GM23338 (cell line): ENCODE measurements at regions not wholly inside any gene's neighbourhood (a gene's known extent, or its start where the extent isn't known, plus 50 kb on each side); places are given as distances from the start of the nearest gene placed in this dataset.

ENCODE experiments used
- ATAC-seq: fragments of 200-7000 bp; cut with Tn5 transposase; 3 replicates; pipeline ENCODE4 v1.9.1; 2020
- DNase-seq: peaks from one replicate; pipeline ENCODE4 v3.0.0-alpha.2; 2015; ENCODE audit warnings: low spot score
- H2AFZ ChIP-seq: fragments of 200-600 bp; sonication (generic); 2 replicates; pipeline ENCODE4 v1.8.0; 2016; ENCODE audit warnings: antibody characterized with exemption, mild to moderate bottlenecking, moderate library complexity
- H3F3A ChIP-seq: fragments of 200-600 bp; sonication (generic); replicated peaks from 2 replicates; pipeline ENCODE4 v1.8.0; 2017; ENCODE audit warnings: antibody characterized with exemption, mixed run types, low read depth
- H3K27ac ChIP-seq: fragments of 200-600 bp; sonication (generic); 2 replicates; pipeline ENCODE4 v1.6.1; 2016; ENCODE audit warnings: low read depth
- H3K27me3 ChIP-seq: fragments of 200-600 bp; sonication (generic); 2 replicates; pipeline ENCODE4 v1.8.0; 2016; ENCODE audit warnings: mild to moderate bottlenecking, mixed run types, moderate library complexity; ENCODE audit not compliant: insufficient read depth
- H3K36me3 ChIP-seq: fragments of 200-600 bp; sonication (generic); 2 replicates; pipeline ENCODE4 v1.8.0; 2016; ENCODE audit warnings: mild to moderate bottlenecking; ENCODE audit not compliant: insufficient read depth
- H3K4me1 ChIP-seq: fragments of 200-600 bp; sonication (generic); 2 replicates; pipeline ENCODE4 v1.8.0; 2016; ENCODE audit warnings: mild to moderate bottlenecking, moderate library complexity; ENCODE audit not compliant: insufficient read depth
- H3K4me2 ChIP-seq: fragments of 200-600 bp; sonication (generic); 2 replicates; pipeline ENCODE4 v1.7.1; 2017; ENCODE audit warnings: mixed run types
- H3K4me3 ChIP-seq: fragments of 200-600 bp; sonication (generic); 2 replicates; pipeline ENCODE4 v1.6.1; 2016; ENCODE audit warnings: mixed run types
- H3K79me2 ChIP-seq: fragments of 200-600 bp; sonication (generic); replicated peaks from 2 replicates; pipeline ENCODE4 v1.8.0; 2017; ENCODE audit warnings: mild to moderate bottlenecking; ENCODE audit not compliant: insufficient read depth
- H3K9me2 ChIP-seq: fragments of 200-600 bp; sonication (generic); 2 replicates; pipeline ENCODE4 v1.8.0; 2017; ENCODE audit not compliant: insufficient read depth
- H4K20me1 ChIP-seq: fragments of 200-600 bp; sonication (generic); replicated peaks from 2 replicates; pipeline ENCODE4 v1.8.0; 2017; ENCODE audit warnings: mild to moderate bottlenecking; ENCODE audit not compliant: insufficient read depth
- H3K27ac Mint-ChIP-seq: 2 replicates; pipeline ENCODE4 v1.8.0; 2020; ENCODE audit warnings: inconsistent platforms, mild to moderate bottlenecking, moderate library complexity, mixed read lengths
- H3K27me3 Mint-ChIP-seq: 3 replicates; pipeline ENCODE4 v1.8.0; 2022; ENCODE audit warnings: low read depth, mild to moderate bottlenecking, moderate library complexity, mixed read lengths, inconsistent platforms; ENCODE audit not compliant: insufficient read depth, poor library complexity
- H3K36me3 Mint-ChIP-seq: 3 replicates; pipeline ENCODE4 v1.8.0; 2021; ENCODE audit warnings: low read depth, mild to moderate bottlenecking, inconsistent platforms, moderate library complexity, mixed read lengths
- H3K4me1 Mint-ChIP-seq: 3 replicates; pipeline ENCODE4 v1.8.0; 2020; ENCODE audit warnings: mild to moderate bottlenecking, inconsistent platforms, mixed read lengths
- H3K4me3 Mint-ChIP-seq: 3 replicates; pipeline ENCODE4 v1.8.0; 2021; ENCODE audit warnings: moderate library complexity, mild to moderate bottlenecking, inconsistent platforms, mixed read lengths
- H3K9me3 Mint-ChIP-seq: 3 replicates; pipeline ENCODE4 v1.8.0; 2020; ENCODE audit warnings: moderate library complexity, mild to moderate bottlenecking, inconsistent platforms, mixed read lengths
- CREB1 ChIP-seq: fragments of 250-450 bp; sonication (Bioruptor Pico); IDR thresholded peaks from 2 replicates; pipeline ENCODE4 v1.5.0; 2020; ENCODE audit warnings: low read depth, mild to moderate bottlenecking, moderate library complexity
- EZH2 ChIP-seq: fragments of 200-600 bp; sonication (generic); IDR thresholded peaks from one replicate; pipeline ENCODE4 v1.8.0; 2017; ENCODE audit warnings: antibody characterized with exemption, mild to moderate bottlenecking, low read depth; ENCODE audit not compliant: unreplicated experiment
- EZH2phosphoT487 ChIP-seq: fragments of 200-600 bp; sonication (generic); IDR thresholded peaks from one replicate; pipeline ENCODE4 v1.8.1; 2018; ENCODE audit warnings: antibody characterized with exemption; ENCODE audit not compliant: unreplicated experiment
- JUNB ChIP-seq: IDR thresholded peaks from one replicate; pipeline ENCODE4 v1.6.1; 2016; ENCODE audit warnings: antibody characterized with exemption; ENCODE audit not compliant: unreplicated experiment
- NANOG ChIP-seq: IDR thresholded peaks from 2 replicates; pipeline ENCODE4 v1.6.1; 2016; ENCODE audit warnings: antibody characterized with exemption, borderline replicate concordance
- POLR2AphosphoS5 ChIP-seq: IDR thresholded peaks from 2 replicates; pipeline ENCODE4 v1.6.1; 2016; ENCODE audit warnings: antibody characterized with exemption, low read depth
- STAT1 ChIP-seq: IDR thresholded peaks from one replicate; pipeline ENCODE4 v1.6.1; 2016; ENCODE audit warnings: antibody characterized with exemption; ENCODE audit not compliant: unreplicated experiment
- ZNF114 ChIP-seq: fragments of 250-450 bp; sonication (Bioruptor Pico); IDR thresholded peaks from 2 replicates; pipeline ENCODE4 v1.5.0; 2020; ENCODE audit warnings: mild to moderate bottlenecking, moderate library complexity
- ZNF331 ChIP-seq: fragments of 250-450 bp; sonication (Bioruptor Pico); IDR thresholded peaks from 2 replicates; pipeline ENCODE4 v1.5.0; 2020; ENCODE audit warnings: low read depth, mild to moderate bottlenecking, moderate library complexity
- TF ChIP-seq, protein P1 (sequence below), 2 experiments: fragments of 200-600 bp in 1 of 2; sonication (generic) in 1 of 2; conservative IDR thresholded peaks; 2 replicates each; pipeline versions ENCODE4 v1.5.1 to v1.6.1; 2016 to 2017; ENCODE audit warnings: antibody characterized with exemption in 2 of 2, low read depth in 2 of 2, mild to moderate bottlenecking in 2 of 2, moderate library complexity in 1 of 2
- TF ChIP-seq, protein P2 (sequence below): fragments of 250-450 bp; sonication (Bioruptor Pico); IDR thresholded peaks from 2 replicates; pipeline ENCODE4 v1.5.0; 2020; ENCODE audit warnings: mild to moderate bottlenecking, moderate library complexity
- TF ChIP-seq, protein P3 (sequence below): IDR thresholded peaks from one replicate; pipeline ENCODE4 v1.6.1; 2018; ENCODE audit warnings: antibody characterized with exemption; ENCODE audit not compliant: unreplicated experiment
- TF ChIP-seq, protein P4 (sequence below): IDR thresholded peaks from 2 replicates; pipeline ENCODE4 v1.6.1; 2016; ENCODE audit warnings: antibody characterized with exemption

DNA sequence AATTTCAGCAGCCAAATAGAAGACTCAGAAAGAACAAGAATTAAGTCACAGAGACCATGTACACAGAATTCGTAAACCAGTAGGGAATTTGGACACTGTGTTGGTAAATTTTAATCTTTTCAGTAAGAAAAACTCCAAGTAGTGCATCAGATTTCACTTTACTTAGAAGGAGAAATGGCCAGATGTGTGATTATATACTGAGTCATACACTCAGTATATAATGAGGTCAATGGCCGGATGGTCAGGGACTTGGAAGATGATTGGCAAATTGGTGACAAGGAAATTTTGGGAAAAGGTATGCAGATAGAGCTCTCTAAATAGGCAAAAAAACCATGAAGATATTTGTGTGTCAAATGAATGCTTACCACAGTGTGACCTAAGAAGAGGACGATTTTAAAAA, 399.8 kb upstream of the LRRC7 start:
- H3F3A ChIP-seq = no peaks in the 10 kb centered on the region
- no peak overlapping the region for H3K4me3 ChIP-seq
- H4K20me1 ChIP-seq = no peaks in the 10 kb centered on the region
- H3K4me1 ChIP-seq = no peaks in the 10 kb centered on the region
- no peak overlapping the region for H2AFZ ChIP-seq
- H3K27me3 ChIP-seq = no peaks in the 10 kb centered on the region
- Mint-ChIP-seq H3K27me3 (no peaks in the 10 kb centered on the region), H3K9me3 (peaks cover 30% of the 10 kb centered on the region), H3K27ac (no peak overlapping the region), H3K4me3 (no peak overlapping the region), H3K36me3 (peaks cover 18% of the 10 kb centered on the region; the same call in 2 of the 3 replicates), H3K4me1 (no peaks in the 10 kb centered on the region)
- ATAC-seq (no peak), DNase-seq (no peak)
- H3K36me3 ChIP-seq = no peaks in the 10 kb centered on the region
- TF ChIP-seq JUNB (no peak), ZNF331 (no peak), STAT1 (no peak), NANOG (no peak), EZH2 (no peak), ZNF114 (no peak), POLR2AphosphoS5 (no peak), EZH2phosphoT487 (no peak), CREB1 (CRISPR knock-in tag) (no peak)
- TF ChIP-seq, protein P1, sequence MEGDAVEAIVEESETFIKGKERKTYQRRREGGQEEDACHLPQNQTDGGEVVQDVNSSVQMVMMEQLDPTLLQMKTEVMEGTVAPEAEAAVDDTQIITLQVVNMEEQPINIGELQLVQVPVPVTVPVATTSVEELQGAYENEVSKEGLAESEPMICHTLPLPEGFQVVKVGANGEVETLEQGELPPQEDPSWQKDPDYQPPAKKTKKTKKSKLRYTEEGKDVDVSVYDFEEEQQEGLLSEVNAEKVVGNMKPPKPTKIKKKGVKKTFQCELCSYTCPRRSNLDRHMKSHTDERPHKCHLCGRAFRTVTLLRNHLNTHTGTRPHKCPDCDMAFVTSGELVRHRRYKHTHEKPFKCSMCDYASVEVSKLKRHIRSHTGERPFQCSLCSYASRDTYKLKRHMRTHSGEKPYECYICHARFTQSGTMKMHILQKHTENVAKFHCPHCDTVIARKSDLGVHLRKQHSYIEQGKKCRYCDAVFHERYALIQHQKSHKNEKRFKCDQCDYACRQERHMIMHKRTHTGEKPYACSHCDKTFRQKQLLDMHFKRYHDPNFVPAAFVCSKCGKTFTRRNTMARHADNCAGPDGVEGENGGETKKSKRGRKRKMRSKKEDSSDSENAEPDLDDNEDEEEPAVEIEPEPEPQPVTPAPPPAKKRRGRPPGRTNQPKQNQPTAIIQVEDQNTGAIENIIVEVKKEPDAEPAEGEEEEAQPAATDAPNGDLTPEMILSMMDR (conservative IDR thresholded peaks at IDR 0.05; ENCODE audit: low read depth in 2 of 2) = no peak
- TF ChIP-seq, protein P2, sequence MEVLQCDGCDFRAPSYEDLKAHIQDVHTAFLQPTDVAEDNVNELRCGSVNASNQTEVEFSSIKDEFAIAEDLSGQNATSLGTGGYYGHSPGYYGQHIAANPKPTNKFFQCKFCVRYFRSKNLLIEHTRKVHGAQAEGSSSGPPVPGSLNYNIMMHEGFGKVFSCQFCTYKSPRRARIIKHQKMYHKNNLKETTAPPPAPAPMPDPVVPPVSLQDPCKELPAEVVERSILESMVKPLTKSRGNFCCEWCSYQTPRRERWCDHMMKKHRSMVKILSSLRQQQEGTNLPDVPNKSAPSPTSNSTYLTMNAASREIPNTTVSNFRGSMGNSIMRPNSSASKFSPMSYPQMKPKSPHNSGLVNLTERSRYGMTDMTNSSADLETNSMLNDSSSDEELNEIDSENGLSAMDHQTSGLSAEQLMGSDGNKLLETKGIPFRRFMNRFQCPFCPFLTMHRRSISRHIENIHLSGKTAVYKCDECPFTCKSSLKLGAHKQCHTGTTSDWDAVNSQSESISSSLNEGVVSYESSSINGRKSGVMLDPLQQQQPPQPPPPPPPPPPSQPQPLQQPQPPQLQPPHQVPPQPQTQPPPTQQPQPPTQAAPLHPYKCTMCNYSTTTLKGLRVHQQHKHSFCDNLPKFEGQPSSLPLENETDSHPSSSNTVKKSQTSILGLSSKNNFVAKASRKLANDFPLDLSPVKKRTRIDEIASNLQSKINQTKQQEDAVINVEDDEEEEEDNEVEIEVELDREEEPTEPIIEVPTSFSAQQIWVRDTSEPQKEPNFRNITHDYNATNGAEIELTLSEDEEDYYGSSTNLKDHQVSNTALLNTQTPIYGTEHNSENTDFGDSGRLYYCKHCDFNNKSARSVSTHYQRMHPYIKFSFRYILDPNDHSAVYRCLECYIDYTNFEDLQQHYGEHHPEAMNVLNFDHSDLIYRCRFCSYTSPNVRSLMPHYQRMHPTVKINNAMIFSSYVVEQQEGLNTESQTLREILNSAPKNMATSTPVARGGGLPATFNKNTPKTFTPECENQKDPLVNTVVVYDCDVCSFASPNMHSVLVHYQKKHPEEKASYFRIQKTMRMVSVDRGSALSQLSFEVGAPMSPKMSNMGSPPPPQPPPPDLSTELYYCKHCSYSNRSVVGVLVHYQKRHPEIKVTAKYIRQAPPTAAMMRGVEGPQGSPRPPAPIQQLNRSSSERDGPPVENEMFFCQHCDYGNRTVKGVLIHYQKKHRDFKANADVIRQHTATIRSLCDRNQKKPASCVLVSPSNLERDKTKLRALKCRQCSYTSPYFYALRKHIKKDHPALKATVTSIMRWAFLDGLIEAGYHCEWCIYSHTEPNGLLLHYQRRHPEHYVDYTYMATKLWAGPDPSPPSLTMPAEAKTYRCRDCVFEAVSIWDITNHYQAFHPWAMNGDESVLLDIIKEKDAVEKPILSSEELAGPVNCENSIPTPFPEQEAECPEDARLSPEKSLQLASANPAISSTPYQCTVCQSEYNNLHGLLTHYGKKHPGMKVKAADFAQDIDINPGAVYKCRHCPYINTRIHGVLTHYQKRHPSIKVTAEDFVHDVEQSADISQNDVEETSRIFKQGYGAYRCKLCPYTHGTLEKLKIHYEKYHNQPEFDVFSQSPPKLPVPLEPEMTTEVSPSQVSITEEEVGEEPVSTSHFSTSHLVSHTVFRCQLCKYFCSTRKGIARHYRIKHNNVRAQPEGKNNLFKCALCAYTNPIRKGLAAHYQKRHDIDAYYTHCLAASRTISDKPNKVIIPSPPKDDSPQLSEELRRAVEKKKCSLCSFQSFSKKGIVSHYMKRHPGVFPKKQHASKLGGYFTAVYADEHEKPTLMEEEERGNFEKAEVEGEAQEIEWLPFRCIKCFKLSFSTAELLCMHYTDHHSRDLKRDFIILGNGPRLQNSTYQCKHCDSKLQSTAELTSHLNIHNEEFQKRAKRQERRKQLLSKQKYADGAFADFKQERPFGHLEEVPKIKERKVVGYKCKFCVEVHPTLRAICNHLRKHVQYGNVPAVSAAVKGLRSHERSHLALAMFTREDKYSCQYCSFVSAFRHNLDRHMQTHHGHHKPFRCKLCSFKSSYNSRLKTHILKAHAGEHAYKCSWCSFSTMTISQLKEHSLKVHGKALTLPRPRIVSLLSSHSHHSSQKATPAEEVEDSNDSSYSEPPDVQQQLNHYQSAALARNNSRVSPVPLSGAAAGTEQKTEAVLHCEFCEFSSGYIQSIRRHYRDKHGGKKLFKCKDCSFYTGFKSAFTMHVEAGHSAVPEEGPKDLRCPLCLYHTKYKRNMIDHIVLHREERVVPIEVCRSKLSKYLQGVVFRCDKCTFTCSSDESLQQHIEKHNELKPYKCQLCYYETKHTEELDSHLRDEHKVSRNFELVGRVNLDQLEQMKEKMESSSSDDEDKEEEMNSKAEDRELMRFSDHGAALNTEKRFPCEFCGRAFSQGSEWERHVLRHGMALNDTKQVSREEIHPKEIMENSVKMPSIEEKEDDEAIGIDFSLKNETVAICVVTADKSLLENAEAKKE (CRISPR knock-in tag) = no peak
- TF ChIP-seq, protein P3, sequence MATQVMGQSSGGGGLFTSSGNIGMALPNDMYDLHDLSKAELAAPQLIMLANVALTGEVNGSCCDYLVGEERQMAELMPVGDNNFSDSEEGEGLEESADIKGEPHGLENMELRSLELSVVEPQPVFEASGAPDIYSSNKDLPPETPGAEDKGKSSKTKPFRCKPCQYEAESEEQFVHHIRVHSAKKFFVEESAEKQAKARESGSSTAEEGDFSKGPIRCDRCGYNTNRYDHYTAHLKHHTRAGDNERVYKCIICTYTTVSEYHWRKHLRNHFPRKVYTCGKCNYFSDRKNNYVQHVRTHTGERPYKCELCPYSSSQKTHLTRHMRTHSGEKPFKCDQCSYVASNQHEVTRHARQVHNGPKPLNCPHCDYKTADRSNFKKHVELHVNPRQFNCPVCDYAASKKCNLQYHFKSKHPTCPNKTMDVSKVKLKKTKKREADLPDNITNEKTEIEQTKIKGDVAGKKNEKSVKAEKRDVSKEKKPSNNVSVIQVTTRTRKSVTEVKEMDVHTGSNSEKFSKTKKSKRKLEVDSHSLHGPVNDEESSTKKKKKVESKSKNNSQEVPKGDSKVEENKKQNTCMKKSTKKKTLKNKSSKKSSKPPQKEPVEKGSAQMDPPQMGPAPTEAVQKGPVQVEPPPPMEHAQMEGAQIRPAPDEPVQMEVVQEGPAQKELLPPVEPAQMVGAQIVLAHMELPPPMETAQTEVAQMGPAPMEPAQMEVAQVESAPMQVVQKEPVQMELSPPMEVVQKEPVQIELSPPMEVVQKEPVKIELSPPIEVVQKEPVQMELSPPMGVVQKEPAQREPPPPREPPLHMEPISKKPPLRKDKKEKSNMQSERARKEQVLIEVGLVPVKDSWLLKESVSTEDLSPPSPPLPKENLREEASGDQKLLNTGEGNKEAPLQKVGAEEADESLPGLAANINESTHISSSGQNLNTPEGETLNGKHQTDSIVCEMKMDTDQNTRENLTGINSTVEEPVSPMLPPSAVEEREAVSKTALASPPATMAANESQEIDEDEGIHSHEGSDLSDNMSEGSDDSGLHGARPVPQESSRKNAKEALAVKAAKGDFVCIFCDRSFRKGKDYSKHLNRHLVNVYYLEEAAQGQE = no peak
- TF ChIP-seq, protein P4, sequence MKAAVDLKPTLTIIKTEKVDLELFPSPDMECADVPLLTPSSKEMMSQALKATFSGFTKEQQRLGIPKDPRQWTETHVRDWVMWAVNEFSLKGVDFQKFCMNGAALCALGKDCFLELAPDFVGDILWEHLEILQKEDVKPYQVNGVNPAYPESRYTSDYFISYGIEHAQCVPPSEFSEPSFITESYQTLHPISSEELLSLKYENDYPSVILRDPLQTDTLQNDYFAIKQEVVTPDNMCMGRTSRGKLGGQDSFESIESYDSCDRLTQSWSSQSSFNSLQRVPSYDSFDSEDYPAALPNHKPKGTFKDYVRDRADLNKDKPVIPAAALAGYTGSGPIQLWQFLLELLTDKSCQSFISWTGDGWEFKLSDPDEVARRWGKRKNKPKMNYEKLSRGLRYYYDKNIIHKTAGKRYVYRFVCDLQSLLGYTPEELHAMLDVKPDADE = no peak
- no peak overlapping the region for H3K4me2 ChIP-seq
- H3K27ac ChIP-seq = no peak overlapping the region
- no peaks in the 10 kb centered on the region for H3K79me2 ChIP-seq
- peaks cover 6% of the 10 kb centered on the region; the same call in 1 of the 2 replicates for H3K9me2 ChIP-seq
